Activated naive CD4-positive, alpha-beta T cell treated with anti-CD3 and anti-CD28 coated beads, Interleukin-2, amount 10 ng/mL, durations not matched to agents 7 days and 5 days (primary cell): ENCODE measurements at regions not wholly inside any gene's neighbourhood (a gene's known extent, or its start where the extent isn't known, plus 50 kb on each side); places are given as distances from the start of the nearest gene placed in this dataset.
"Not testable (repeated sequence)": the region's sequence is repeated elsewhere in the genome, so short reads cannot be mapped to it uniquely, and the experiment has no call there.

Experiments
- CTCF ChIA-PET: fragments of 350-600 bp; sonication (Branson Sonifier 250); formaldehyde crosslinking; loops from one replicate; lab custom pipeline; 2021; ENCODE audit warnings: antibody characterized with exemption; lab: Charles Lee
- DNase-seq: peaks from one replicate; pipeline ENCODE4 v3.0.0-alpha.2; 2020
- H3K27ac Mint-ChIP-seq: one replicate; pipeline ENCODE4 v1.8.0; 2021; ENCODE audit warnings: mild to moderate bottlenecking, moderate library complexity, mixed read lengths
- H3K27me3 Mint-ChIP-seq: one replicate; pipeline ENCODE4 v1.8.0; 2021; ENCODE audit warnings: mild to moderate bottlenecking, mixed read lengths
- H3K36me3 Mint-ChIP-seq: one replicate; pipeline ENCODE4 v1.8.0; 2021; ENCODE audit warnings: mixed read lengths
- H3K4me1 Mint-ChIP-seq: one replicate; pipeline ENCODE4 v1.8.0; 2021; ENCODE audit warnings: mixed read lengths
- H3K4me3 Mint-ChIP-seq: one replicate; pipeline ENCODE4 v1.8.0; 2021; ENCODE audit warnings: mild to moderate bottlenecking, moderate library complexity, mixed read lengths
- H3K9me3 Mint-ChIP-seq: one replicate; pipeline ENCODE4 v1.8.0; 2021; ENCODE audit warnings: mixed read lengths

GRCh38 chr2:16387461-16387984 lies 278.1 kb downstream of the CYRIA start:
- no peaks in the 10 kb centered on the region for H3K4me1 Mint-ChIP-seq
- H3K4me3 Mint-ChIP-seq: no peak overlapping the region
- no peaks in the 10 kb centered on the region for H3K9me3 Mint-ChIP-seq
- H3K27ac Mint-ChIP-seq: no peak overlapping the region
- CTCF ChIA-PET: no interaction called here
- no peaks in the 10 kb centered on the region for H3K36me3 Mint-ChIP-seq
- H3K27me3 Mint-ChIP-seq: no peaks in the 10 kb centered on the region
- DNase-seq: no peak

GRCh38 chr2:16386431-16386830 lies 279.2 kb downstream of the CYRIA start:
- H3K4me1 Mint-ChIP-seq: no peaks in the 10 kb centered on the region
- no peak overlapping the region for H3K4me3 Mint-ChIP-seq
- CTCF ChIA-PET: no interaction called here
- no peak overlapping the region for H3K27ac Mint-ChIP-seq
- no peaks in the 10 kb centered on the region for H3K9me3 Mint-ChIP-seq
- no peaks in the 10 kb centered on the region for H3K36me3 Mint-ChIP-seq
- H3K27me3 Mint-ChIP-seq: no peaks in the 10 kb centered on the region
- DNase-seq: no peak

GRCh38 chr2:16386031-16386430 lies 279.6 kb downstream of the CYRIA start:
- no peak overlapping the region for H3K27ac Mint-ChIP-seq
- H3K9me3 Mint-ChIP-seq: no peaks in the 10 kb centered on the region
- no peaks in the 10 kb centered on the region for H3K4me1 Mint-ChIP-seq
- no peaks in the 10 kb centered on the region for H3K36me3 Mint-ChIP-seq
- H3K4me3 Mint-ChIP-seq: no peak overlapping the region
- DNase-seq: no peak
- CTCF ChIA-PET: no interaction called here
- no peaks in the 10 kb centered on the region for H3K27me3 Mint-ChIP-seq

- H3K27ac Mint-ChIP-seq: no peak overlapping the region
- no peak for DNase-seq
- no peak overlapping the region for H3K4me3 Mint-ChIP-seq
- no peaks in the 10 kb centered on the region for H3K36me3 Mint-ChIP-seq
- CTCF ChIA-PET: no interaction called here
- H3K9me3 Mint-ChIP-seq: no peaks in the 10 kb centered on the region
- no peaks in the 10 kb centered on the region for H3K4me1 Mint-ChIP-seq
- no peaks in the 10 kb centered on the region for H3K27me3 Mint-ChIP-seq
Observed at GRCh38 chr2:16385341-16385740, 280.3 kb downstream of the CYRIA start.

- CTCF ChIA-PET: no interaction called here
- Mint-ChIP-seq H3K27me3 (no peaks in the 10 kb centered on the region), H3K4me1 (no peaks in the 10 kb centered on the region), H3K4me3 (no peak overlapping the region), H3K27ac (no peak overlapping the region), H3K36me3 (no peaks in the 10 kb centered on the region), H3K9me3 (no peaks in the 10 kb centered on the region)
- DNase-seq: no peak
Observed at GRCh38 chr2:16383411-16383810, 282.2 kb downstream of the CYRIA start.

GRCh38 chr2:16382451-16382850 lies 283.2 kb downstream of the CYRIA start:
- no peaks in the 10 kb centered on the region for H3K27me3 Mint-ChIP-seq
- H3K4me1 Mint-ChIP-seq: no peaks in the 10 kb centered on the region
- CTCF ChIA-PET: no interaction called here
- DNase-seq: no peak
- no peaks in the 10 kb centered on the region for H3K36me3 Mint-ChIP-seq
- H3K27ac Mint-ChIP-seq: no peak overlapping the region
- no peaks in the 10 kb centered on the region for H3K9me3 Mint-ChIP-seq
- H3K4me3 Mint-ChIP-seq: no peak overlapping the region

GRCh38 chr2:16381511-16381910 lies 284.1 kb downstream of the CYRIA start:
- CTCF ChIA-PET: no interaction called here
- Mint-ChIP-seq H3K4me1 (no peaks in the 10 kb centered on the region), H3K27ac (no peak overlapping the region), H3K4me3 (no peak overlapping the region), H3K36me3 (no peaks in the 10 kb centered on the region), H3K9me3 (no peaks in the 10 kb centered on the region), H3K27me3 (no peaks in the 10 kb centered on the region)
- no peak for DNase-seq

- H3K27me3 Mint-ChIP-seq, H3K9me3 Mint-ChIP-seq, H3K27ac Mint-ChIP-seq, H3K4me3 Mint-ChIP-seq, DNase-seq, CTCF ChIA-PET, H3K4me1 Mint-ChIP-seq, H3K36me3 Mint-ChIP-seq: not testable (repeated sequence)
Observed at GRCh38 chr2:16379901-16380300, 285.7 kb downstream of the CYRIA start.

- H3K4me3 Mint-ChIP-seq, CTCF ChIA-PET, DNase-seq, H3K27me3 Mint-ChIP-seq, H3K4me1 Mint-ChIP-seq, H3K9me3 Mint-ChIP-seq, H3K36me3 Mint-ChIP-seq, H3K27ac Mint-ChIP-seq: not testable (repeated sequence)
Observed at GRCh38 chr2:16379061-16379460, 286.6 kb downstream of the CYRIA start.

GRCh38 chr2:16378031-16378430 lies 287.6 kb downstream of the CYRIA start:
- H3K4me3 Mint-ChIP-seq: no peak overlapping the region
- H3K9me3 Mint-ChIP-seq: no peaks in the 10 kb centered on the region
- H3K4me1 Mint-ChIP-seq: no peaks in the 10 kb centered on the region
- H3K27ac Mint-ChIP-seq: no peak overlapping the region
- peaks cover 4% of the 10 kb centered on the region for H3K27me3 Mint-ChIP-seq
- CTCF ChIA-PET: no interaction called here
- DNase-seq: no peak
- H3K36me3 Mint-ChIP-seq: no peaks in the 10 kb centered on the region

GRCh38 chr2:16375981-16376380 lies 289.7 kb downstream of the CYRIA start:
- CTCF ChIA-PET: no interaction called here
- Mint-ChIP-seq H3K36me3 (no peaks in the 10 kb centered on the region), H3K27ac (no peak overlapping the region), H3K9me3 (no peaks in the 10 kb centered on the region), H3K27me3 (peaks cover 4% of the 10 kb centered on the region), H3K4me3 (no peak overlapping the region), H3K4me1 (no peaks in the 10 kb centered on the region)
- DNase-seq: no peak

GRCh38 chr2:16375351-16375750 lies 290.3 kb downstream of the CYRIA start:
- H3K27ac Mint-ChIP-seq: no peak overlapping the region
- H3K4me1 Mint-ChIP-seq: no peaks in the 10 kb centered on the region
- H3K9me3 Mint-ChIP-seq: no peaks in the 10 kb centered on the region
- CTCF ChIA-PET: no interaction called here
- H3K36me3 Mint-ChIP-seq: no peaks in the 10 kb centered on the region
- H3K27me3 Mint-ChIP-seq: peaks cover 4% of the 10 kb centered on the region
- no peak overlapping the region for H3K4me3 Mint-ChIP-seq
- no peak for DNase-seq

- no peak for DNase-seq
- Mint-ChIP-seq H3K9me3 (no peaks in the 10 kb centered on the region), H3K27ac (no peak overlapping the region), H3K36me3 (no peaks in the 10 kb centered on the region), H3K4me1 (no peaks in the 10 kb centered on the region), H3K4me3 (no peak overlapping the region), H3K27me3 (peaks cover 4% of the 10 kb centered on the region)
- CTCF ChIA-PET: no interaction called here
Observed at GRCh38 chr2:16374671-16375070, 291.0 kb downstream of the CYRIA start.

- DNase-seq: no peak
- Mint-ChIP-seq H3K27me3 (peaks cover 4% of the 10 kb centered on the region), H3K27ac (no peak overlapping the region), H3K4me1 (no peaks in the 10 kb centered on the region), H3K4me3 (no peak overlapping the region), H3K36me3 (no peaks in the 10 kb centered on the region), H3K9me3 (no peaks in the 10 kb centered on the region)
- CTCF ChIA-PET: interaction anchor here (0.6 kb wide), 1 partner anchor 18 kb away, joined by 3 read pairs; no protein-coding TSS in a partner anchor
Observed at GRCh38 chr2:16373341-16373740, 292.3 kb downstream of the CYRIA start.

GRCh38 chr2:16371751-16372150 lies 293.9 kb downstream of the CYRIA start:
- Mint-ChIP-seq H3K36me3 (no peaks in the 10 kb centered on the region), H3K4me1 (no peaks in the 10 kb centered on the region), H3K9me3 (no peaks in the 10 kb centered on the region), H3K27ac (no peak overlapping the region), H3K4me3 (no peak overlapping the region), H3K27me3 (peaks cover 4% of the 10 kb centered on the region)
- CTCF ChIA-PET: no interaction called here
- no peak for DNase-seq

GRCh38 chr2:16368951-16369350 lies 296.7 kb downstream of the CYRIA start:
- Mint-ChIP-seq H3K9me3 (no peaks in the 10 kb centered on the region), H3K27ac (no peak overlapping the region), H3K4me1 (no peaks in the 10 kb centered on the region), H3K36me3 (no peaks in the 10 kb centered on the region), H3K4me3 (no peak overlapping the region), H3K27me3 (peaks cover 4% of the 10 kb centered on the region)
- CTCF ChIA-PET: no interaction called here
- DNase-seq: no peak
